Sigmoid colon (tissue), 4 donors: ENCODE measurements at regions not wholly inside any gene's neighbourhood (a gene's known extent, or its start where the extent isn't known, plus 50 kb on each side); places are given as distances from the start of the nearest gene placed in this dataset.

Source experiments
- EP300 ChIP-seq, 4 donors: sonication (generic); formaldehyde crosslinking; IDR thresholded peaks; one replicate each; pipeline ENCODE4 v1.6.1; 2017; ENCODE audit warnings: antibody characterized with exemption in 4 of 4
- POLR2A ChIP-seq, 2 donors: fragments of 450-650 bp; IDR thresholded peaks; one replicate each; pipeline ENCODE4 v1.6.1; 2016; ENCODE audit warnings: antibody characterized with exemption in 2 of 2, mild to moderate bottlenecking in 2 of 2, moderate library complexity in 2 of 2
- POLR2AphosphoS5 ChIP-seq, 4 donors: sonication (generic); formaldehyde crosslinking; IDR thresholded peaks; one replicate each; pipeline ENCODE4 v1.6.1; 2017; ENCODE audit warnings: antibody characterized with exemption in 4 of 4
- TF ChIP-seq, protein P1 (sequence below), 4 experiments: fragments of 450-650 bp in 3 of 4; fragments of 200-600 bp in 1 of 4; IDR thresholded peaks; one replicate each; pipeline ENCODE4 v1.5.1; 2016 to 2019; ENCODE audit warnings: antibody characterized with exemption in 4 of 4, mild to moderate bottlenecking in 3 of 4, moderate library complexity in 2 of 4

DNA sequence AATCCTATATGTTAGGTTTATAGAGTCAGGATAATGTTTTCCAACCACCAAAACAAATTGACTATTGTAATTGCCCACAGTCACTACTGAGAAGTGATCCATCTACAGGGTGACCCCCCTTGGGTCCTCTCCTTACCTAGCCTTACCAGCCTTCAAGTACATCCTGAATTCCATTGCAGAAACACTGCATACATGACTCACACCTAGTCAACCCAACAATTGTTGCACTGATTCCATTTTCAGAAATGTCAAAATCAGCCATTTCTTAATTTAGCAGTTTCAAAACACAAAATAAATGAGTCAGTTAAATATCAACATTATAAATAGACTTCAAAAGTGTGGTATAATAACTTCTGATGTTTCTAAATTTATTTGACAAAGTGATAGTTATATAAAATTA is 106.3 kb upstream of the TNIP3 start:
- TF ChIP-seq, protein P1, sequence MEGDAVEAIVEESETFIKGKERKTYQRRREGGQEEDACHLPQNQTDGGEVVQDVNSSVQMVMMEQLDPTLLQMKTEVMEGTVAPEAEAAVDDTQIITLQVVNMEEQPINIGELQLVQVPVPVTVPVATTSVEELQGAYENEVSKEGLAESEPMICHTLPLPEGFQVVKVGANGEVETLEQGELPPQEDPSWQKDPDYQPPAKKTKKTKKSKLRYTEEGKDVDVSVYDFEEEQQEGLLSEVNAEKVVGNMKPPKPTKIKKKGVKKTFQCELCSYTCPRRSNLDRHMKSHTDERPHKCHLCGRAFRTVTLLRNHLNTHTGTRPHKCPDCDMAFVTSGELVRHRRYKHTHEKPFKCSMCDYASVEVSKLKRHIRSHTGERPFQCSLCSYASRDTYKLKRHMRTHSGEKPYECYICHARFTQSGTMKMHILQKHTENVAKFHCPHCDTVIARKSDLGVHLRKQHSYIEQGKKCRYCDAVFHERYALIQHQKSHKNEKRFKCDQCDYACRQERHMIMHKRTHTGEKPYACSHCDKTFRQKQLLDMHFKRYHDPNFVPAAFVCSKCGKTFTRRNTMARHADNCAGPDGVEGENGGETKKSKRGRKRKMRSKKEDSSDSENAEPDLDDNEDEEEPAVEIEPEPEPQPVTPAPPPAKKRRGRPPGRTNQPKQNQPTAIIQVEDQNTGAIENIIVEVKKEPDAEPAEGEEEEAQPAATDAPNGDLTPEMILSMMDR (IDR thresholded peaks at IDR 0.05), result no peak
- no peak for TF ChIP-seq POLR2A (IDR thresholded peaks at IDR 0.05)
- TF ChIP-seq EP300 (IDR thresholded peaks at IDR 0.05), result no peak
- no peak for TF ChIP-seq POLR2AphosphoS5 (IDR thresholded peaks at IDR 0.05)
